GM21576 (cell line): ENCODE measurements at regions not wholly inside any gene's neighbourhood (a gene's known extent, or its start where the extent isn't known, plus 50 kb on each side); places are given as distances from the start of the nearest gene placed in this dataset.
"Not testable (repeated sequence)": the region's sequence is repeated elsewhere in the genome, so short reads cannot be mapped to it uniquely, and the experiment has no call there.

Experiments used
- ATAC-seq: cut with Tn5 transposase; IDR thresholded peaks from one replicate; pipeline ENCODE4 v1.9.1; 2021; ENCODE audit warnings: mild to moderate bottlenecking, moderate library complexity; ENCODE audit not compliant: unreplicated experiment

- ATAC-seq, result no peak
Observed at GRCh38 chr4:20062054-20062453, 189.7 kb upstream of the SLIT2 start.

DNA sequence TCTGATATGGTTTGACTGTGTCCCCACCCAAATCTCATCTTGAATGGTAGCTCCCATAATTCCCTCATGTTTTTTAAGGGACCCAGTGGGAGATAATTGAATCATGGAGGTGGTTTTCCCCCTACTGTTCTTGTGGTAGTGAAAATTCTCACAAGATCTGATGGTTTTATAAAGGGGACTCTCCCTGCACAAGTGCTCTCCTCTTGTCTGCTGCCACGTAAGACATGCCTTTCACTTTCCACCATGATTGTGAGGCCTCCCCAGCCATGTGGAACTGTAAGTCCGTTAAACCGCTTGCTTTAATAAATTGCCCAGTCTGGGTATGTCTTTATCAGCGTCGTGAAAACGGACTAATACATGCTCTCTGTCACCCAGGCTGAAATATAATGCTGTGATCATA lies 200.9 kb upstream of the SLIT2 start:
- no peak for ATAC-seq

DNA sequence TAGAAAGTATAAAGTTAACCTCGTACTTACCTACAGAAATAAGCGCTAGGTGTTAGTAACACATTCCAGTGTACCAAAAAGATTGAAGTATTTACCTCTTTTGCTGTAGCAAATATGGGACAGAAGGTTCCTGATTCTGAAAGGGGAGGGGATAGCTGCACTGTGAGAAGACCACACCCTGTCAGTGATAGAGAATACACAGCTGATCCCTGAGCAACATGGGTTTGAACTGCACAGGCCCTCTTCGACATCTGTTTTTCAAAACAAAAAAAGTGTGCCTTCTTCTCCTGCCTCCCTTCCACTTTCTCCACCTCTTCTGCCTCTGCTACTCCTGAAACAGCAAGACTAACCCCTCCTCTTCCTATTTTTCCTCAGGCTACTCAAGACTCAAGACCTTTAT lies 201.8 kb upstream of the SLIT2 start:
- no peak for ATAC-seq

DNA sequence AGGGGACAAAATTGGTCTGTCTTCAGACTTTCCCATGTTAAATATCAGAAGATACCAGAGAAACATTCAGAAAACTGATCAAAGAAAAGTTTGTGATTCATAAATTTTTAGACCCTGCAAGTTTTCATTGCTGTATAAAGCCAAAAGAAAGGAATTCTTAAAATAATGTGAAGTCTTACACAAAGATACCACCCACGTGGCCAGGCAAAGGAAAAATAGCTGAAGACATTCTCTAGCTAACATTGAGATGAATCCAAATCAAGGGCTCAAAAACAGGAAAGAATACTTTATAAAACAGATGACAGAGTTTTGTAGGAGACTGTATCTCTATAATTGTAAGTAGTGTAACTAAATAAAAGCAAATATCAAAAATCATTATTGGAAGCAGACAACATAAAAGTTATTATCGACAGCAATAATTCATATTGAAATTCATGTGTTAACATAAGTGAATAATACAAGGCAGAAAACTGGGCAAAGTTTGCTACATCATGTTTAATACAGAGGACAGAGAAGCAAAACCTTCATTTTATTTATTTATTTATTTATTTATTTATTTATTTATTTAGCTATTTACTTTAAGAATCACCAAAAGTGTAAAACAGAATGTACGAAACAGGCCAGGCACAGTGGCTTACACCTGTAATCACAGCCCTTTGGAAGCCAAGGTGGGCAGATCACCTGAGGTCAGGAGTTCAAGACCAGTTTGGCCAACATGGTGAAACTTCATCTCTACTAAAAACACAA lies 204.6 kb upstream of the SLIT2 start:
- no peak for ATAC-seq

DNA sequence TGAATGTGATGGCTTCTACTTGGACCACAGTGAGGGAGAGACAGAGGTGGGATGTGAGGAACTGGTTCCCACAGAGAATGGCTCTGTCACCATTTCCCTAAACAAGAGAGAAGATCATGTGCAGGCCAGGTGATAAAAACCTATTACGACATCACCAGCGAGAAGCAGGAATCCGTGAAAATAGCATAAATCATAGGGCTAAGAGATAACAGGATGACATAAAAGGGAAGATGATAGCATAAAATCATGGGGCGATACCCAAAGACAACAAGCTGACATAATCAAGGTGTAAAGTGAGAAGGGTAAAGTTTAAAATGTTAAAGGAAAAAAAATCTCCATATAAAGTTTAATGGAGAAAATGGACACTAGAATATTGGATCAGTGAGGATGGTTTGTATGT lies 205.5 kb upstream of the SLIT2 start:
- no peak for ATAC-seq

DNA sequence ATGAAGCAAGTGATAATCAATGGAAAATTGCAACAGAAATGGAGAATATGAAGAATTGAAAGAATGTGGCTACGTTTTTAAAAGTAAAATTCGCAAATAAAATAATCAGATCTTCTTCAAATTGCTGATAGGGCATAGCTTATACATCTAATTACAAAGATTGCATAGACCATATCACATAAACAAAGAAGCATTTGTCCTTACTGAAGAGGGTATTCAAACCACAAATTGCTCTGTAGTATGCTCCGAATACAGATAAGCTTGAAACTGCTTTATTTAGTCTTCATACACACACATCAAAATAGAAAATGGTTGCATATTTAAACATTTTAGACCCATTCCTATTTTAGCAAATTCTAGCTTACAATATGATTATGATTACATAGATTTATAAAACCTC lies 206.7 kb upstream of the SLIT2 start:
- ATAC-seq, result no peak

DNA sequence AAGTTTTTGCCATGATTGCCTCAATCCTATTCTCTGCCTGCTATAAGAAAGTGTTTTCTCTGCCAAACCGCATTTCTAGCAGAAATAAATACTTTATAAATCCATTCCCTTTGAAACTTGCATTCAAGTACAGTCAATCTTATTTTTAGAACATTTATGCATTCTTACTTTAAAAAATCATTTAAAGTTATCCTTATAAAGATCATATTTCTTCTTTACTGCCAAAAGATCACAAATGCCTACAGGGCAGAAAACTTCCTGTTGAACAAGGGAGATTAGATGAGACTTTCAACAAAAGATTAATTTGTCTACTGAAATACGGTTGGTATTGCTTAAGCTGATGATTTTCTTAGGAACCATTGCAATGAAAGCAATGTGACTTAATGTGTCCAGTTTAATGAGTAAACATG lies 207.2 kb upstream of the SLIT2 start:
- no peak for ATAC-seq

- ATAC-seq, result no peak
Observed at GRCh38 chr4:20043991-20044390, 207.7 kb upstream of the SLIT2 start.

DNA sequence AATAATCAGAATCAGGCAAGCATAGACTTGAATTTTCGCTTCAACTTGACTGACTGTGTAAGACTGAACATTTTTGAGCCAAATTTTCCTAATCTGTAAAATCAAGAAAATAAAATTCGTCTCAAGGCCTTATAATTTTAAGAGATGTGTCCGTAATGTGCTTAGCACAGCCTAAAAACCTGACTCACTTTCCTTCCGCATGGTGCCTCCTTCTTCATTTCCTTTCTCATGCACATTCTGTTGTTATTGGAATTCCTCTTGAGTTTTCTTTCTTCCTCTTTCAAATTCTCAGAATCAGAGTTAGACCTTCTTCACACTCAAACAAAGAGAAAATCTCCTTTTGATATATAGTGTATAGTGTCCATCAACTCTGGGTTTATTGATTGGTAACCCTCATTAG lies 208.9 kb upstream of the SLIT2 start:
- no peak for ATAC-seq

DNA sequence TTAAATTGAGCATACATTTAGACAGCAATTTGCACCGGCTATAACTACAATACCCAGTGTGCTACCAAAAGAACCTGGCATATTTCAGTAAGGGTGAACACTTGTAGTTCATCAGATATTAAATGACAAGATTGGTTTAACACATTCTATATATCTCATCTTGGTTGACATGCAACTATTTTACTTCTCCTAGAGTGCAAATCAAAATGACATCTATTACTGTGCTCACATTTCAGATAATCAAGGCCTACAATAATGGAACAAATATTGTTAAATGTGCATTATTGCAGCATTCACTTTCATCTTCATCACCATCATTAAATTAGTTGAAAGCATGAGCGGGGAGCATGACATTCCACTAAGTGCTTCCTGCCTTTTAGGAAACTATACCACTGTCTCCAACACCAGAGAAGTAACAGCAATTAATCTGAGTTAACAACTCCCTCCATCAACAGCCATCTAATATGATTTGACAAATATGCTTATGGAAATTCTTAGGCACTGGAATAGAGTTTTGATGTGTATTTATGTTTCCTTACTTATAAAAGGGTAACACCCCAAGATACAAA lies 209.8 kb upstream of the SLIT2 start:
- no peak for ATAC-seq

- ATAC-seq, result no peak
Observed at GRCh38 chr4:20037745-20038144, 214.0 kb upstream of the SLIT2 start.

- ATAC-seq, result no peak
Observed at GRCh38 chr4:20030108-20030507, 221.6 kb upstream of the SLIT2 start.

DNA sequence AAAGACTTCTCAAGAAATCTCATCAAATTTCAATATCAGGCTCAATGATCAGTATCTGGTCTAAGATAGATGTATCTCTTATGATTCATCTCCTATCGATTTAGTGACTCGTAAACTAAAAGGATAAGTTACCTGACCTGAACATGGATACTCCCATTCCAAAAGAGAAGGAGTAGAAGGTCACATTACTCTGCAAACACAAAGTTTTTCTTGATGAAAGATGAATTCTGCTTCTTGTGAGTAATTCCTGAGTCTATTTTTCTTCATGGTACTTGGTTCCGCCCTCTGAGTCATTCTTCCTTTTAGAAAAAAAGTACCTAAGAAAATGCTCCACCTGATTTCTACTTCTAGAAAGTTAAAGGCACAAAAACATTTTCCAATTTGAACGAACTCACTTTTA lies 223.1 kb upstream of the SLIT2 start:
- ATAC-seq, result no peak

DNA sequence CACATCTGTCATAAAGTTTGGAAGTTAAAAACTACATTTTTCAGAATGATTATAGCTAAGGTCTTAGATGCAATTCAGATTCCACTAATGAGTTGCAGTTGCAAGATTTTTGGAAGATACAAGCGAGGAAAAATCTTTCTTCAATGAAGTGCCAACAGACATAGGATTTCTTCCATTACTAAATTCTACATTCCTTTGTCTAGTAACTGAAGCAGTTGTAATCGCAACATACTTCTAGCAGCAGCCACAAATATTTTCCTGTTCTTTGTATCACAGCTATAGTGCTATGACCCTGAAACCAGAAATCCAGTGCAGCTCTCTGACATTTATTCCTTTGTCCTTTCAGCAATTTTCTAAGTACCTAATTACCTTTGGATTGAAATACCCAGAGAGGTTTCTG lies 225.2 kb upstream of the SLIT2 start:
- no peak for ATAC-seq

- no peak for ATAC-seq
Observed at GRCh38 chr4:20022471-20022870, 229.2 kb upstream of the SLIT2 start.

DNA sequence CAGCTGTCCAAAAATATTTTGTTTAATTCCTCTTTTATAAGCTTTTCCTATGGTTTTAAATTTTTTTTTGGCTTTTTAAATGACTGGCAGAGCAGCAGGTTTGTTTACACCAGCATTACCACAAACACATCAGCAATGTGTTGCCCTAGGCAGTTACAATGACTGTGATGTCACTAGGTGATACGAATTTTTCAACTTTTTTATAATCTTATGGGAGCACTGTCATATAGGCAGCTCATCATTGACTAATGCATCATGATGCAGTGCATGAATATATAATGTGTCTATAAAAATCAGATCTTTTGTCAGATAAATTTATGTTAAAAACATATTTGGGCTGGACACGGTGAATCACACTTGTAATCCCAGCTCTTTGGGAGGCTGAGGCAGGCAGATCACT lies 231.6 kb upstream of the SLIT2 start:
- no peak for ATAC-seq

GRCh38 chr4:20019310-20020015 lies 232.2 kb upstream of the SLIT2 start:
- no peak for ATAC-seq

DNA sequence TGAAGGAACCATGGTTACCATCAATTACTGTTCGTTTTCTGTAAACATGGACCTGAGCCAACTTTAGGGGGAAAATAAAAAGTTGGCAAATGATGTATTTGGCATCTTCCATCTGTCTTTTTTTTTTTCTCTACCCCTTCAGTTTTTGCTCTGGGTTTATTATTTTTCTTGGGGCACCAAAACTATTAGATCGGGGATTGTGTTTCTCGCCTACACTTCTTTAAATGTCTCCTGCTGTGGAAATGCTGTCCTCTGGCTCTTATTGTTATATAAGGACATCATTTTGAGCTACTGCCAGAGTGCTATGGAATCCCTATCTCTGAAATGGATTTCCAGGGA lies 234.0 kb upstream of the SLIT2 start:
- ATAC-seq, result no peak

- ATAC-seq, result no peak
Observed at GRCh38 chr4:20017070-20017776, 234.5 kb upstream of the SLIT2 start.

DNA sequence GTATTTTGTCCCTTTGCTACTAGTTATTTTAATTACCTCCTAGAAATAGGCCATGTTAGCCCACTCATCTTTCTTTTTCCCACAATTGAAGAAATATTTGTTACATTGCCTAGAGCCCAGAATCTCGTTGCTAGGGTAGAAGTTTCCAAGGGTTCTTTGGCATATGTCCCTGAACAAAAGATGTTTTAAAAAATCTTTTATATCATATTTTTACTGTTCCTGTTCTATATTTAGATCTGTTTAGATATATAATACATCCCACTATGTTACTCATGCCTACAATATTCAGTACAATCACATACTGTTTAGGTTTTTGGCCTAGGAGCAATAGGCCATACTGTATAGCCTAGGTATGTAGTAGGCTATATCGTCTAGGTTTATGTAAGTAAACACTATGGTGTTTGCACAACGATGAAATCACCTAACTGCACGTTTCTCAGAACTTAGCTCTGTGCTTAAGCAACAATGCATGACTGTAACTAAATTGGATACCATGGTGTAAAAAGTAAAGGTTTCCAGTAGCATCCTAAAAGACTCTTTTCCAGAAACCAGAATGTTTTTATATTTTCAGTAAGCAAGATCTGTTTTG lies 236.0 kb upstream of the SLIT2 start:
- no peak for ATAC-seq

DNA sequence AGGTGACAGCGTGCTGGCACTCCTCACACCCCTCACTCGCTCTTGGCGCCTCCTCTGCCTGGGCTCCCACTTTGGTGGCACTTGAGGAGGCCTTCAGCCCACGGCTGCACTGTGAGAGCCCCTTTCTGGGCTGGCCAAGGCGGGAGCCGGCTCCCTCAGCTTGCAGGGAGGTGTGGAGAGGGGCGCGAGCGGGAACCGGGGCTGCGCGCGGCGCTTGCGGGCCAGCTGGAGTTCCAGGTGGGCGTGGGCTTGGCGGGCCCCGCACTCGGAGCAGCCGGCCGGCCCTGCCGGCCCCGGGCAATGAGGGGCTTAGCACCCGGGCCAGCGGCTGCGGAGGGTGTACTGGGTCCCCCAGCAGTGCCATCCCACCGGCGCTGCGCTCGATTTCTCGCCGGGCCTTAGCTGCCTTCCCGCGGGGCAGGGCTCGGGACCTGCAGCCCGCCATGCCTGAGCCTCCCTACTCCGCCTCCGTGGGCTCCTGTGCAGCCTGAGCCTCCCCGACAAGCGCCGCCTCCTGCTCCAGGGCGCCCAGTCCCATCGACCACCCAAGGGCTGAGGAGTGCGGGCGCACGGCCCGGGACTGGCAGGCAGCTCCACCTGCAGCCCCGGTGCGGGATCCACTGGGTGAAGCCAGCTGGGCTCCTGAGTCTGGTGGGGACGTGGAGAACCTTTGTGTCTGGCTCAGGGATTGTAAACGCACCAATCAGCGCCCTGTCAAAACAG lies 247.7 kb upstream of the SLIT2 start:
- not testable (repeated sequence) for ATAC-seq
